Anterior cingulate cortex (tissue), 58 donors: ENCODE measurements at regions not wholly inside any gene's neighbourhood (a gene's known extent, or its start where the extent isn't known, plus 50 kb on each side); places are given as distances from the start of the nearest gene placed in this dataset.
A peak's percentile ranks its signal among the peaks of the same experiment; 100 is the strongest.

Experiments used
- DNase-seq, 58 donors: peaks; one replicate each; lab custom pipeline; 2025; lab: John Stamatoyannopoulos, UW

DNA sequence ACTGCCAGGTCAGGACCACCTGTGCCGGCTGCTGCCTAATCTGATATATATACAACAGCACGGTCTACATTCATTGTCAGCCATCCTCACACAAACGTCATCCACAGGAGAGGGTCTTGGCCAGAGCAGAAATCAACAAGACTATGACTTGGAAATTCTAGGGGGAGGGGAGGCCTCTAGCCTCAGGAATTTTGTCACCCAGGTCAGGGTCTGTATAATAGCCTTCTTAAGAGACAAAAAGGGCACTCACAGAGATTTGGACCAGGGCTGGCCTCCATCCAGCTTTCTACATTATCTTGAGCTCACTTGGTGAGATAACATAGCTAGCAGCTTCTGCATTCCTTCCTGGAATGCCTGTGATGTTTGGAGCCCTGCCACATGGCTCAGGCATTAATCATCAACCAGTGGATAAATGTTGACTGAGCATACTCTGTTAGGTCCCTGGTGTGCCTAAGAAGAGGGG is 50.4 kb upstream of the CTIF start:
- no peak for DNase-seq

DNA sequence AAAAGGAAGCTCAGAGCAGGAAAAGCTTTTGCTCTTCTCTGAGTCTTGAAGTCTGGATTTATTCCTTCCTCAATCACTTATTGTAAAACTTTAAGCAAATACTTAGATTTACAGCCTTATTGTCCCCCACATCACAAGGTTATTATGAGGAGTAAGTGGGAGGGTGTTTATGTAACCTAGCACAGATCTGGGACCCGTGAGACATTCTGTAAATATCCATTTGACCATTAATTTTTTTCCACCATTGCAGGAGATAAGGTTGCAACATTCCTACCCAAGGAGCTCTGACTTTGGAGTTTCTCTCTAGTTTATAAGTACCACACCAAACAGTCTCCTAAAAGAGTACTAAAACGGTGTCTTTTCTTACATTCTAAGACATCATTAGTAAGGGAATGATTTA is 52.1 kb upstream of the CTIF start:
- DNase-seq = no peak

DNA sequence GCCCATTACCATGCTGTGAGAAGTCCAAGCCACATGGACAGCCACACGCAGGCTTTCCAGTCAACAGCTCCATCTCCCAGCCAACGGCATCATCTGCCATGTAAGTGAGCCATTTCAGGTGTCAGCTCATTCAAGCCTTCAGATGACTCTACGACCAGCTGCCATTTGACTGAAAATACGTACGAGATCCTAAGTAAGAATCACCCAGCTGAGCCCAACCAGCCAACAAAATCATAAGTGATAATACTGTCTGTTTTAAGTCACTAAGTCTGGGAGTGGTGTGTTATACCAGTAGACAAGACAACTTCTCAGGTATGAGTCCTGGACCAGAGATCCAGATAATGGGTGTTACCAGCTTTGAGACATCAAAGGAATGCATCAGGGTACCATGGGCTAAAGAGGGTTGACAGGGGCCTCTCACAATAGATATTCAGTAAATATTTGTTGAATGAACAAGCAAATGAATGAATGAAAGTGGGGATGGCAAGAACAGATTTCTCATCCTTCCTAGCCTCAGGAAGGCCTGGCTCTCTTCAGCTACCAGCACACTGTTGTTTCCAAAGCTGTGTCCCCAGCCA is 52.9 kb upstream of the CTIF start:
- no peak for DNase-seq

DNA sequence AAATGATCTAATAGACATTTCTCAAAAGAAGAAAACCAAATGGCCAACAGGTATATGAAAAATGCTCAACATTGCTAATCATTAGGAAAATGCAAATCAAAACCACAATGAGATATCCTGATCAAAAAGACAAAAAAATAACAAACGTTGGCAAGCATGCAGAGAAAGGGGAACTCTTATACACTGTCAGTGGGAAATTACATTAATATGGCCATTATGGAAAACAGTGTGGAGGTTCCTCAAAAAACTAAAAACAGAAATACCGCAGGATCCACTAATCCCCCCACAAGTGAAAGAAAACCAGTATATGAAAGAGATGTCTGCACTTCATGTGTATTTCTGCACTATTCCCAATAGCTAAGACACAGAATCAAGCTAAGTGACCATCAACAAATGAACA is 57.7 kb upstream of the CTIF start:
- no peak for DNase-seq

DNA sequence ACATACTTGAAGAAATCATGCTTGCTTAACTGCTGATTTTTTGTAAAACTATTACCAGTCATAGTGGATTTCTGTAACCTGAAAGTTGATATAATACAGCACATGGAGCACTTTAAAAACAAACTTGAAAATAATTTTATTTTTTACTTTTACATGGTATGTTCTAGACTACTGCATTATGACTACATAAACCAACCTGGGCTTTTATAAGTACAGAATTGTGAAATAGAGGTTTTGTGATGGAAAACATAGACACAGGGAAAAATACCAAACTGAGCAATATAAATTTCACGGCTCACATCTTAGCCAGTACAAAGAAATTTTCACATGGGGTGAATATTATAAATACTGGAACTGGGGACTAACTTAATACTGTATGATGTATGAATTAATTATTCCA is 59.3 kb upstream of the CTIF start:
- no peak for DNase-seq

DNA sequence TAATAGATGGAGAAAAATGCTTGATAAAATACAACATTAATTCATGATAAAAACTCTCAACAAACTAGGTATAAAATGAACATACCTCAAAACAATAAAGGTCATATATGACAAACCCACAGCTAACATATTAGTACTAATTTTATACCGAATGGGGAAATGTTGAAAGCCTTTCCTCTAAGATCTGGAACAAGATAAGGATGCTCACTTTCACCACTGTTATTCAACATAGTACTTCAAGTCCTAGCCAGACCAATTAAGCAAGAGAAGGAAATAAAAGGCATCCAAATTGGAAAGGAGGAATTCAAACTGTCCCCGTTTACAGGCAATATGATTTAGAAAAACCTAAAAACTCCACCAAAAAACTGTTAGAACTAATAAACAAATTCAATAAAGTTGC is 61.5 kb upstream of the CTIF start:
- no peak for DNase-seq

DNA sequence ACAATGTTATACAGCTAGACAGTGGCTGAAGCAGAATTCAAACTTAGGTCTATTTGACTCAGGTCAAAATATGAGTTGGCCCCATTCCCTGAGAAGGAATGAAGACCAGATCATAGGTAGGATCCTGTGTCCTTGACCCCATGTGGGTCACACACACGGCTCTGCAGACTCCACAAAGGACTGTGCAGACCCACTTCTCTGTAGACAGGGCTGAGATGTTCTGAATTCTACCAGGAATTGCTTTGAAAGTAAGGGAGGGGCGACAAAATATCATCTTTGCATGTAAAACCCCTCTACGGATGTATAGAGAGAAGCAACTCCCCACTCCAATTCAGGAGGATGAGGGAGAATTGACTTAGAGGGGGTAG is 62.3 kb upstream of the CTIF start:
- DNase-seq = no peak

DNA sequence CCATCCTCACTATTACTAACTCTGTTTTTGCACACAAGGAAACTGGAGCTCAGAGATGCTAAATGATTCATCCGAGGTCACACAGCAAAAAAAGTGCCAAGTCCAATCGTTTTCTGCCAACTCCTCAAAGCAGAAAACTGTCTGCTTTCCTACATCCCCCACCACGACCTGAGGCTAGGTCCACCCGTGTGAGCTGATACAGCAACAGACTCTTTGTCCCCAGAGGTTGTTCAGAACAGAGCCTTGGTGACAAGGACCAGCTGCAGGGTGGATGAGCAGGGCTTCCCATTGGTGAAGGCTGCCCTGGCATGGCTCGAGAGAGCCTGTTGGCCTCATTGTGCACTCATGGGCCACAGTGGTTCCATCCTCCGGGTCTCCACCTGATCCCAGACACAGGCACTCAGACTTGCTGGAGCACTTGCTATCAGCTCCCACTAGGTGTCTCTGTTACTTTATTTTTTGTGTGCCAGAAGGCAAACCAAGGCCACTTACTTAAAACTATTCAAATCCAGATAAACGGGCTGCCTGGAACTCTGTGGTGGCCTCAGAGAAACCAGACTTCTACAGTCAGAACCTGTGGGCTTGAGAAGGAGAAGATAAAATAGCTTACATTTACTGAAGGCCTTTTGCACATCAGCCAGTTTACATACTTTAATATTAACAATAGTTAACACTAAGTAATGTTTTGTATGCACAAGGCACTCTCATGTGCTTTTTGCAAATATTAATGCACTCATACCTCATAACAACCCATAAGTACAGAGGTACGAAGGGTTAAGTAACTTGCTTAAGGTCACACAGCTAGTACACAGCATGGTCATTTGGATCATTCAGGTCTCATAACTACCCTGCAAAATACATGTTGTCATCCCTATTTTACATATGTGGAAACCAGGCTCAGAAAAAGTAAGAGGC is 62.9 kb upstream of the CTIF start:
- peak in 38 of 58 donors; percentile 5 to 82 (median 32) for DNase-seq

DNA sequence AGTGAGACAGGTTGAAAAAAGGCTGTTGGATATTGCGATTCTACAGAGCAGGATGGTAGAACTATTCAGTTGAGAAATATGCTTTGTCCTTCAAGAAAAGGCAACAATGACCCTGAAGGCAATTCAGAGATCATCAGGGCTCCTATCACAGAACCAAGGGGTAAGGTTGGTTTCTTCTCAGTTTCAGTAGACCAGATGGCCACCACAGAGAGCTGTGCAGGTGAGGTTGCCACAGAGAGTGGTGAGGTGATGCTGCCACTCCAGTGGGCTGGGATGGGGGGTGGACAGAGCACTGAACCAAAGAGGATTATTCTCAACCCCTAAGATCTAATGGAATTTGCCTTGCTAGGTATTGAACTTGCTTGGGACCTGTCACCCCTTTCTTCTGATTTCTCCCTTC is 64.6 kb upstream of the ZBTB7C start:
- no peak for DNase-seq

DNA sequence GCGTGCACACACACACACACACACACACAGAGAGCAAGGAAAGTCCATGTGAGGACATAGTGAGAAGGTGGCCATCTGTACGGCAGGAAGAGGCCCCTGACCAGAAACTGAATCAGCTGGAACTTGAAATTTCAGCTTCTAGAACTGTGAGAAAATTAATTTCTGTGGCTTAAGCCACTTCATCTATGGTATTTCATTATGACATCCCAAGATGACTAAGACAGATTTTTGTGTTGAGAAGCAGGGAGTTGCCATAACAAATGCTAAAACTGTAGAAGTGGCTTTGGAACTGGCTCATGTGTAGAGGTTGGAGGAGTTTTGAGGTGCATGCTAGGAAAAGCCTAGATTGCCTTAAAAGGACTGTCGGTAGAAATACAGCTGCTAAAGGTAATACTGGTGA is 63.4 kb upstream of the ZBTB7C start:
- no peak for DNase-seq

DNA sequence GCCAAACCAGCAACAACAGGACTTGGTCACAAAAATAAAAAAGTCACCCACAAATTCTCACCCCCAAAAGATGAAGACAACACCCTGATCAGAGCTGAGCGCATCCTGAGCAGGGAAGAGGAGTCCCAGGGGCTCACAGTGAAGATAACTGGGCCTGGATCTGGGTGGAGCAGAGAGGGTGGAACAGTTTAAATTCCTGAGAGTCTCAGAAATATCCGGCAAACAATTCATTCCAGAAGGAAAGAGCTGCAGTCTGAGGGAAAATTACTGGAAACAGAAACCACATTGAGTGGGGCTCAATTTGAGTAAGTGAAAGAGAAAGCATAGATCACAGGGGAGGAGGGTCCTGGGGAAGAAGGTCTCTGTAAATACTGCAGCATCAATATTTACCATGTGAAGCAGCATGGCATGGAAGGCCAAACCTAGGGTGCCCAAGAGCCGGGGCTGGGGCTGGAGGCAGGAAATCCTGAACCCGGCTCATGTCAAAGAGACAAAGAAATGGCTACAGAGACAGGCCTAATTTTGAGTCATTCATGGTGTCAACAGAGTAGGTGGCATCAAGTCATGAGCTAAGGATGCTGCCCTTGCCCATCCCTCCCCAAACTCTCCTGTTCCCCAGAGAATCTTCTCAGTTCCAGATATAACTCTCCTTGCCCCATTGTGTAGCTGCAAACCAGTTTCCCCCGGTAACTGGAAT is 61.4 kb upstream of the ZBTB7C start:
- DNase-seq = no peak

DNA sequence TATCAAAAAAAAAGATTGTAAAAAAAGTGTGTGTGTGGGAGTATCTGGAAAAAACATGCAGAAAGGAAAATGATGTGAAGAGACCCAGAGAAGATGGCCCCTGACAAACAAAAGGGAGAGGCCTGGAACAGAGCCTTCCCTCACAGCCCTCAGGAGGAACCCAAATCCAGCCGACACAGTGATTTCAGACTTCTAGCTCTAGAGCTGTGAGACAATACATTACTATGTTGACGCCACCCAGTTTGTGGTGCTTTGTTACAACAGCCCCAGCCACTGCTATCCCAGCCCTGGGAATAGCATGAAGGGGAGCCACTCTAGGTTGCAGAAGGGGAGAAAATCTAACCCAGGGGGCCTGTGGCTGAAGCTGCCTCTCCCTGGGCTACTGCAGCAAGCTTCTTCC is 59.0 kb upstream of the ZBTB7C start:
- no peak for DNase-seq

DNA sequence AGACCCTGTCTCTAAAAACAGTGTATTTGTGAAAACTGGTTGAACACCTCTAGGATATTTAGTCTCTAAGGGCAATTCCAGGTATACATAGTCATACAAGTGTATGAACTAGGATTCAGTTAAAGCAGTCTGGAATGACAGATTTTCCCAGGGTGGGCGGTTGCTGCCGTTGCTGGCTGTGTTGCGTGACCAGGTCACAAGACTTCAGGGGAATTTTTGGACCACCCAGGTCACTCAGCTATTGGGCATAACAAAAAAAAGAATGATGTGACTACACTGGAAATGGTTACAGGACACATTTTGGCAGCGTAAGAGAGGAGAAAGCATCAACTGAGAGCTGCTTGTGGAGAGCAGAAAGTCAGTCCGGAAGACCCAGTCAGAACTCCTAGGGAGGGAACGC is 58.0 kb upstream of the ZBTB7C start:
- no peak for DNase-seq

DNA sequence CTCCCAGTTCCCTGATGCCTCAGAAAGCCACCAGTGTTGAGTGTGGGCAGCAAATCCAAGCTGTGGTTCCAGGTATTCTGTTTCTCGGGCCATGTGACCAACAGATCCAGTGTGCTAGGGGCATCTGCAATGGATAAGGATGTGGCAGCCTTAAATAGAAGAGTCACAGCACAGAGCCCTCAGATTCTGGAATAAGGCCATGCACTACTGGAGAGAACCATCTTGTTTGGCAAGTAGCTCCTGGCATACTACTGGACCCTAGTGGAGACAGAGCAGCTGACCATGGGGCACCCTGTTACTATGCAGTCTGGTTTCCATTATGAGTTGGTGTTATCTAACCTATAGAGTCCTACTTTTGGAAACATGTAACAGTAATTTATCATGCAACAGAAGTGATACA is 53.3 kb upstream of the ZBTB7C start:
- DNase-seq = no peak

DNA sequence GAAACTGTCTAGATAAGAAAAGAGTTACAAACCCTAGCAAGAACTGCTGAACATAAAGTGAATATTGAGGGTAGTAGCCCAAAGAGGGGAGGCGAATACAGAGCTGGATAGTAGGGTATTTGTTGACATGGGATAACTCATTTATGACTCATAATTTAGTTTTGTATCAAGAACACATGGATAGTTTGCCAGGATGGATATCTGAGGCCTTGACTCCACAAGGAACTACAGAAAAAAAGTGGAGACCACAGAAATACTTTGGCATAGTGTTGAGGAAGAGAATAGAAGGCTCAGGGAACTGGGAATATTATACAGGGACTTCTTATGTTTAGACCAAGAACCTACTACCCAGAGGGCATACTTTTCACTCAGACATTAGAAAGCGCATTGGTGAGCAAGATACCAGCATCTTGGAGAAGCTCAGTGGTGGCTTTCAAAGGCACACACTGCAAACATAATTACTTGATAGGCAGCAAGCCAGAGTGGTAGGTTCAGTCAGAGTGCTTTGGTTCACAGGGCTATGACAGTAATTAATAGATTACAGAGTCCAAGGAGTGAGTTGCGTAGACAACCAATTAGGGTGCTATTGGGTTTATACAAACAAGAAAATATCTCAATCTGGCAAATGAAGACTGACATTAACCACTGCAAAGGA is 51.9 kb upstream of the ZBTB7C start:
- no peak for DNase-seq

DNA sequence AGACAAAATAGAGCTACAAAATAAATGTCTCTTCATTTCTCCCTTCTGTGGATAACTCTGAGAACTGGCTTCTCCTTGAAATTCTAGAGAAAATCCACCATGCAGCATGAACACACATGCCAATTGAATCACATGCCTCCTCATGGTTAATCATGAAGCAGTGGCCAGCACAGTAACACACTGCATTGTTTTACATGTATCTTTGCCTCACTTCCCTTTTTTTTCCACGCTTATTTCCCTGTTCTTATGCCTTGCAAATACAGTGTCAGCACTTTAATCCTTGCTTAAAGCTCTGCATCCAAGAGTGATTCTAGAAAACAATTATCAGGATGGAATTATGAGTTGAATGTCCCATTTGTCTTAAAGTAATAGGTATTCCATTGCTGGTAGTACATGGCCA is 50.3 kb upstream of the ZBTB7C start:
- DNase-seq = no peak

DNA sequence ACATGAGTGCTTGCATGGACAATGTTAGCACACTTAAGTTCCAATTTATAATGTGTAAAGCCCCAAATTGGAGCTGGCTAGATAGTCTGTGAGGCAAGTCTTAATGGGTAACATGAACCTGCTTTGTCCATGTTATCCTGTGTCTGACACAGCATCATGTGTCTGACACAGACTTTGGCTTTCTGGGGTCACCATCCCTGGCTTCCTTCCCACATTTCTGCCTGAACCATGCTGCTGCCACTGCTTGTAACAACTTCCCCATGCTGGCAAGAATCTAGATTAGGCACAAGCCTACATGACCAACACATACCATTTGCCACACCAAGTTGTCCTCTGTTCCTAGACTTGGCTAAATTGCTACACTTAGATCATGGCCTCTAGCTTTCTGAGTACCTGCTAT is 49.8 kb upstream of the ZBTB7C start:
- no peak for DNase-seq
